GM12801 (cell line): ENCODE measurements at regions not wholly inside any gene's neighbourhood (a gene's known extent, or its start where the extent isn't known, plus 50 kb on each side); places are given as distances from the start of the nearest gene placed in this dataset.

Source experiments
- TF ChIP-seq, protein P1 (sequence below): IDR thresholded peaks from one replicate; pipeline ENCODE4 v1.5.1; 2011; ENCODE audit warnings: control low read depth; ENCODE audit not compliant: insufficient read length; ENCODE audit errors: extremely low read depth

DNA sequence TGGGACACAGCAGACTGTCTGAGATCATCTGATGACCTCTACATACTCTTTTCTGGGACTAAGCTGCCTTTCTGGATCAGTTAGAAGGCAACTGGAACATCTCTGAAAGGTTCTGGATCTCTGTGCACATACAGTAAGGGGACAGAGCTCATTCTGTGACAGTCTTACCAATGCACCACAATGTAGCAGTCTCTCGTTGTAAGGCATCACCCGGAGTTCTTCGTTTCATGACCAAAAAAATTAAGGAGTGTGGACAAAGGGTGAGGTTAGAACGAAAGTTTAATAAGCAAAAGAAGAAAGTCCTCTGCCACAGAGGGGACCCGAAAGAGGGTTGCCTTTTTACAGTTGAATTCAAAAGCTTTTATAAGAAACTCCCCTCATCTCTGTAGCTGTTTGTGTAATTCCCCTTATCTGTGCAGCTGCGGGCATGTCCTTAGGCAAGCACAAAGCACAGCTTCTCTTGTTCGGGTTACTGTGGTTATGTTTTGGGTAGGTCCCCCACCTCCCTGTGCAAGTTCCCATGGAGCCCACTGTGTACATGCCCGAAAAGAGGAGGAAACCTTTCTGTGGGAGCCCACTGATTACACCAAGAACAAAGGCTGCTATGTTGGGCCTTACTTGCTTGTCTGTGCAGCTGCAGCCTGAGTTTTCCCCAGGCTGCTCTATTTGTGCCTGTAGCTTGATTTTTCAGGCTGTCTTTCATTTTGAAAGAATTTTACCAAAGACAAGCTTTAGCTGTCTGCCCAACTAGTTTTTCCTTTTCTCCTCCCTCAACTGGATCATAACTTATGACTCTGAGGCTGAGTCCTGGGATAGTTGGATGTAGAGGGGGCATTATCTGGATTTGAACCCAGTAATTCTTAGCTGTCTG, 53.1 kb upstream of the CACNA1E start:
- TF ChIP-seq, protein P1, sequence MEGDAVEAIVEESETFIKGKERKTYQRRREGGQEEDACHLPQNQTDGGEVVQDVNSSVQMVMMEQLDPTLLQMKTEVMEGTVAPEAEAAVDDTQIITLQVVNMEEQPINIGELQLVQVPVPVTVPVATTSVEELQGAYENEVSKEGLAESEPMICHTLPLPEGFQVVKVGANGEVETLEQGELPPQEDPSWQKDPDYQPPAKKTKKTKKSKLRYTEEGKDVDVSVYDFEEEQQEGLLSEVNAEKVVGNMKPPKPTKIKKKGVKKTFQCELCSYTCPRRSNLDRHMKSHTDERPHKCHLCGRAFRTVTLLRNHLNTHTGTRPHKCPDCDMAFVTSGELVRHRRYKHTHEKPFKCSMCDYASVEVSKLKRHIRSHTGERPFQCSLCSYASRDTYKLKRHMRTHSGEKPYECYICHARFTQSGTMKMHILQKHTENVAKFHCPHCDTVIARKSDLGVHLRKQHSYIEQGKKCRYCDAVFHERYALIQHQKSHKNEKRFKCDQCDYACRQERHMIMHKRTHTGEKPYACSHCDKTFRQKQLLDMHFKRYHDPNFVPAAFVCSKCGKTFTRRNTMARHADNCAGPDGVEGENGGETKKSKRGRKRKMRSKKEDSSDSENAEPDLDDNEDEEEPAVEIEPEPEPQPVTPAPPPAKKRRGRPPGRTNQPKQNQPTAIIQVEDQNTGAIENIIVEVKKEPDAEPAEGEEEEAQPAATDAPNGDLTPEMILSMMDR: no peak
